Posterior cingulate gyrus (tissue), 11 donors: ENCODE measurements at regions not wholly inside any gene's neighbourhood (a gene's known extent, or its start where the extent isn't known, plus 50 kb on each side); places are given as distances from the start of the nearest gene placed in this dataset.
A peak's percentile ranks its signal among the peaks of the same experiment; 100 is the strongest.

Experiments used
- DNase-seq, 10 donors: peaks; one replicate each; pipeline versions ENCODE4 v3.0.0 to v3.0.0-alpha.2; 2020 to 2021; ENCODE audit warnings: mixed read lengths in 3 of 10
- intact Hi-C: fragments of 100-400 bp; cut with DNase I; formaldehyde crosslinking; loops from one replicate; pipeline ENCODE4 v1.15.1; 2023

- intact Hi-C loops: no loop called here
- DNase-seq: peak in 2 of 10 donors; percentile 22 to 66
These were observed 90.5 kb upstream of the ZNF469 start for GRCh38 chr16:88292007-88292970.

- intact Hi-C loops: no loop called here
- no peak for DNase-seq
These were observed 89.7 kb upstream of the ZNF469 start for GRCh38 chr16:88293097-88293496.

- intact Hi-C loops: no loop called here
- peak in 3 of 10 donors; percentile 11 to 84 (median 62) for DNase-seq
These were observed 86.9 kb upstream of the ZNF469 start for GRCh38 chr16:88295671-88296436.

GRCh38 chr16:88296437-88297177 lies 86.2 kb upstream of the ZNF469 start:
- DNase-seq: peak in 2 of 10 donors; percentile 46 to 57
- intact Hi-C loops: no loop called here

- DNase-seq: peak in 2 of 10 donors; percentile 76 to 77
- intact Hi-C loops: no loop called here
These were observed 85.5 kb upstream of the ZNF469 start for GRCh38 chr16:88297178-88297720.

GRCh38 chr16:88298181-88298832 lies 84.5 kb upstream of the ZNF469 start:
- intact Hi-C loops: no loop called here
- peak in 2 of 10 donors; percentile 66 to 77 for DNase-seq

- peak in 3 of 10 donors; percentile 6 to 60 (median 55) for DNase-seq
- intact Hi-C loops: no loop called here
These were observed 83.7 kb upstream of the ZNF469 start for GRCh38 chr16:88298833-88299745.

GRCh38 chr16:88299751-88300462 lies 82.9 kb upstream of the ZNF469 start:
- DNase-seq: peak in 3 of 10 donors; percentile 22 to 61 (median 55)
- intact Hi-C loops: no loop called here

GRCh38 chr16:88300463-88300835 lies 82.3 kb upstream of the ZNF469 start:
- peak in 2 of 10 donors; percentile 1 to 30 for DNase-seq
- intact Hi-C loops: no loop called here

GRCh38 chr16:88301431-88301830 lies 81.3 kb upstream of the ZNF469 start:
- DNase-seq: peak in 3 of 10 donors; percentile 4 to 32 (median 12)
- intact Hi-C loops: no loop called here

GRCh38 chr16:88301886-88302285 lies 80.9 kb upstream of the ZNF469 start:
- intact Hi-C loops: no loop called here
- peak in 3 of 10 donors; percentile 9 to 71 (median 22) for DNase-seq

- intact Hi-C loops: no loop called here
- DNase-seq: peak in 3 of 10 donors; percentile 4 to 72 (median 36)
These were observed 80.1 kb upstream of the ZNF469 start for GRCh38 chr16:88302666-88303065.

GRCh38 chr16:88303405-88303804 lies 79.4 kb upstream of the ZNF469 start:
- DNase-seq: peak in 3 of 10 donors; percentile 16 to 67 (median 43)
- intact Hi-C loops: no loop called here

GRCh38 chr16:88303890-88304819 lies 78.6 kb upstream of the ZNF469 start:
- intact Hi-C loops: no loop called here
- peak in 3 of 10 donors; percentile 19 to 49 (median 24) for DNase-seq

- intact Hi-C loops: no loop called here
- peak in 3 of 10 donors; percentile 12 to 52 (median 44) for DNase-seq
These were observed 77.6 kb upstream of the ZNF469 start for GRCh38 chr16:88305176-88305575.

- intact Hi-C loops: no loop called here
- DNase-seq: peak in 4 of 10 donors; percentile 21 to 57 (median 48)
These were observed 76.3 kb upstream of the ZNF469 start for GRCh38 chr16:88306411-88306810.
